ENCODE measurements at regions not wholly inside any gene's neighbourhood (a gene's known extent, or its start where the extent isn't known, plus 50 kb on each side); places are given as distances from the start of the nearest gene placed in this dataset.

DNA sequence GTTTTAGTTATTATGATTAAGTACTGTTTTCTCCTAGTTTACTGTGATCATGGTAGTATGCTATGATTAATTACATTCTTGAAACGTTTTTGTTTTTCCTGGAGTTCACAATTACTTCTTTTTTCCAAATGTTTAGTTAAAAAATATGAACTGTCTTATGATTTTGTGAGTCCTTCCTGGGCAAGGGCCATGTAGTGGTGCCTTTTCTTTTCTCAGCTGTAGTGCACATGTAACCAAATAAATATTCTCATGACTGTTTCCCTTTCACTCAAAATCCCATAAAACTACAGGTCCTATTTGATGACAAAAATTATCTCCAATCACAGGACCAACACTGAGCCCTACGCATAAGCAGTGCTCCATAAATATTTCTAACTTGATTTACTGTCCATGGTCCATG, 118.9 kb upstream of the EGR2 start:
- TF ChIP-seq, protein P1, sequence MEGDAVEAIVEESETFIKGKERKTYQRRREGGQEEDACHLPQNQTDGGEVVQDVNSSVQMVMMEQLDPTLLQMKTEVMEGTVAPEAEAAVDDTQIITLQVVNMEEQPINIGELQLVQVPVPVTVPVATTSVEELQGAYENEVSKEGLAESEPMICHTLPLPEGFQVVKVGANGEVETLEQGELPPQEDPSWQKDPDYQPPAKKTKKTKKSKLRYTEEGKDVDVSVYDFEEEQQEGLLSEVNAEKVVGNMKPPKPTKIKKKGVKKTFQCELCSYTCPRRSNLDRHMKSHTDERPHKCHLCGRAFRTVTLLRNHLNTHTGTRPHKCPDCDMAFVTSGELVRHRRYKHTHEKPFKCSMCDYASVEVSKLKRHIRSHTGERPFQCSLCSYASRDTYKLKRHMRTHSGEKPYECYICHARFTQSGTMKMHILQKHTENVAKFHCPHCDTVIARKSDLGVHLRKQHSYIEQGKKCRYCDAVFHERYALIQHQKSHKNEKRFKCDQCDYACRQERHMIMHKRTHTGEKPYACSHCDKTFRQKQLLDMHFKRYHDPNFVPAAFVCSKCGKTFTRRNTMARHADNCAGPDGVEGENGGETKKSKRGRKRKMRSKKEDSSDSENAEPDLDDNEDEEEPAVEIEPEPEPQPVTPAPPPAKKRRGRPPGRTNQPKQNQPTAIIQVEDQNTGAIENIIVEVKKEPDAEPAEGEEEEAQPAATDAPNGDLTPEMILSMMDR (IDR thresholded peaks at IDR 0.05) = no peak
- TF ChIP-seq POLR2AphosphoS5 (IDR thresholded peaks at IDR 0.05) = no peak
